Hepatocyte (in vitro differentiated cells): ENCODE measurements at regions not wholly inside any gene's neighbourhood (a gene's known extent, or its start where the extent isn't known, plus 50 kb on each side); places are given as distances from the start of the nearest gene placed in this dataset.

Experiments used
- CTCF ChIP-seq: fragments of 200-600 bp; sonication (generic); IDR thresholded peaks from 2 replicates; pipeline ENCODE4 v1.5.1; 2016; ENCODE audit warnings: antibody characterized with exemption, mild to moderate bottlenecking; ENCODE audit not compliant: poor library complexity
- EZH2 ChIP-seq: fragments of 200-600 bp; sonication (generic); IDR thresholded peaks from 2 replicates; pipeline ENCODE4 v1.6.1; 2016; ENCODE audit warnings: antibody characterized with exemption, mild to moderate bottlenecking, borderline replicate concordance

- TF ChIP-seq CTCF (no peak), EZH2 (no peak)
These were observed 196.0 kb downstream of the SPATA31D1 start for GRCh38 chr9:82184524-82184923.
